BJ (cell line): ENCODE measurements at regions not wholly inside any gene's neighbourhood (a gene's known extent, or its start where the extent isn't known, plus 50 kb on each side); places are given as distances from the start of the nearest gene placed in this dataset.
A peak's percentile ranks its signal among the peaks of the same experiment; 100 is the strongest.

Experiments used
- CTCF ChIA-PET: fragments of 350-600 bp; formaldehyde crosslinking; extraction: SDS; loops from one replicate; lab custom pipeline; 2021; ENCODE audit warnings: antibody characterized with exemption, inconsistent platforms; lab: Yijun Ruan, JAX
- POLR2A ChIA-PET: fragments of 300-600 bp; sonication (Branson Sonifier 250); formaldehyde crosslinking; extraction: SDS; loops from one replicate; lab custom pipeline; 2021; ENCODE audit warnings: antibody characterized with exemption; lab: Charles Lee
- DNase-seq: peaks from one replicate; pipeline ENCODE4 v3.0.0-alpha.2; 2011; ENCODE audit warnings: low read depth
- H3K27me3 ChIP-seq: 2 replicates; pipeline ENCODE4 v1.6.0; 2011; ENCODE audit warnings: low read length; ENCODE audit not compliant: control insufficient read depth, insufficient read depth
- H3K36me3 ChIP-seq: 2 replicates; pipeline ENCODE4 v1.5.1; 2011; ENCODE audit warnings: low read length; ENCODE audit not compliant: control insufficient read depth, insufficient read depth
- H3K4me3 ChIP-seq: 2 replicates; pipeline ENCODE4 v1.5.1; 2011; ENCODE audit warnings: low read depth, mild to moderate bottlenecking, control low read depth, low read length
- TF ChIP-seq, protein P1 (sequence below): IDR thresholded peaks from 2 replicates; pipeline ENCODE4 v1.5.1; 2011; ENCODE audit warnings: low read depth, mild to moderate bottlenecking, control low read depth, inconsistent platforms, low read length, moderate library complexity; ENCODE audit not compliant: insufficient read depth

DNA sequence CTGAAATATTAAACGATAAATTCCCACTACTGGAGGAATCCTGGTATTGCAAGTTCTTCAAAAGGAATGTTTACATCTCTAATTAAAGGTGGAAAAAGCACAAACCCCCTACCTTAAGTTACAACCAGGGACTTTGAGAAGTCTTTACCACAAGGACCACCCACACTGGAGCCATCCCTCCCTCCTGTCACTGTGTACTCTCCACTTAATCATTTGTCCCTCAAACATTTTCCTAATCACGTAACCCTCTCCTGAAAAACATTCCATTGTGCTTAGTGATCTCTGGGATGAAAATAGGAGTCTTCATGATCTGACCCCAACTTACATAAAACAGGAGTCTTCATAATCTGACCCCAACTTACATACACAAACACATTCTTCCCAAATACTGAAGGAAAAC, 85.7 kb downstream of the SUCLG1 start:
- Histone ChIP-seq H3K27me3 (no peaks in the 10 kb centered on the region), H3K36me3 (no peaks in the 10 kb centered on the region), H3K4me3 (no peak overlapping the region)
- ChIA-PET POLR2A (no interaction called here), CTCF (no interaction called here)
- DNase-seq, result no peak
- TF ChIP-seq, protein P1, sequence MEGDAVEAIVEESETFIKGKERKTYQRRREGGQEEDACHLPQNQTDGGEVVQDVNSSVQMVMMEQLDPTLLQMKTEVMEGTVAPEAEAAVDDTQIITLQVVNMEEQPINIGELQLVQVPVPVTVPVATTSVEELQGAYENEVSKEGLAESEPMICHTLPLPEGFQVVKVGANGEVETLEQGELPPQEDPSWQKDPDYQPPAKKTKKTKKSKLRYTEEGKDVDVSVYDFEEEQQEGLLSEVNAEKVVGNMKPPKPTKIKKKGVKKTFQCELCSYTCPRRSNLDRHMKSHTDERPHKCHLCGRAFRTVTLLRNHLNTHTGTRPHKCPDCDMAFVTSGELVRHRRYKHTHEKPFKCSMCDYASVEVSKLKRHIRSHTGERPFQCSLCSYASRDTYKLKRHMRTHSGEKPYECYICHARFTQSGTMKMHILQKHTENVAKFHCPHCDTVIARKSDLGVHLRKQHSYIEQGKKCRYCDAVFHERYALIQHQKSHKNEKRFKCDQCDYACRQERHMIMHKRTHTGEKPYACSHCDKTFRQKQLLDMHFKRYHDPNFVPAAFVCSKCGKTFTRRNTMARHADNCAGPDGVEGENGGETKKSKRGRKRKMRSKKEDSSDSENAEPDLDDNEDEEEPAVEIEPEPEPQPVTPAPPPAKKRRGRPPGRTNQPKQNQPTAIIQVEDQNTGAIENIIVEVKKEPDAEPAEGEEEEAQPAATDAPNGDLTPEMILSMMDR, result no peak

DNA sequence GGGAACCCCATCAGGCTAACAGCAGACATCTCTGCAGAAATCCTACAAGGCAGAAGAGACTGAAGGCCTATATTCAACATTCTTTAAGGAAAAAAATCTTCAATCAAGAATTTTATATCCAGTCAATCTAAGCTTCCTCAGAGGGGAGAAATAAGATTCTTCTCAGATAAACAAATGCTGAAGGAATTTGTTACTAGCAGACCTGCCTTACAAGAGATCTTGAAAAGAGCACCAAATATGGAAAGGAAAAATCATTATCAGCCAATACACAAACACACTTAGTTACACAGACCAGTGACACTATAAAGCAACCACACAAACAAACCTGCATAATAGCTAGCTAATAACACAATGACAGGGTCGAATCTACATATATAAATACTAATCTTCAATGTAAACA, 96.5 kb downstream of the SUCLG1 start:
- ChIA-PET POLR2A (no interaction called here), CTCF (no interaction called here)
- Histone ChIP-seq H3K4me3 (no peak overlapping the region), H3K36me3 (no peaks in the 10 kb centered on the region), H3K27me3 (no peaks in the 10 kb centered on the region)
- TF ChIP-seq, protein P1, result no peak
- no peak for DNase-seq

DNA sequence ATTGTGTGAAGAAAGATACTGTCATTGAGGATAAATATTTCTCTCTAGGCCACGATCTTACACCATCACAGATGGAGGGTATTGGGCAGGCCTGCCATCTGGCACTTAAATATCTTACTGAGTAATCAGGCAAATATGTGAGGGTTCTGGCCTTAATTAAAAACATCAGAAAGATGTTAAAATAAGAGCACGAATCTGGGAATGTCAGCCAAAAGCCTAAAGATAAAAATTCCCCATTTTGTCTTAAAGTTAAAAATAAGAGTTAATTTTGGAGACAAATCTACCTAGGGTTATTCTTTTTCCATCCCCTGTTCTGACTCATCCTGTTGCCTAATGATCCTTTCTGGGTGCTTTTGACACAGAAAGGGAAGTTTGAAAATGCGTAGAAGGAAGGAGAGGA, 121.0 kb downstream of the SUCLG1 start:
- POLR2A ChIA-PET, result no interaction called here
- CTCF ChIA-PET, result no interaction called here
- Histone ChIP-seq H3K4me3 (no peak overlapping the region), H3K36me3 (no peaks in the 10 kb centered on the region), H3K27me3 (no peaks in the 10 kb centered on the region)
- TF ChIP-seq, protein P1, result no peak
- DNase-seq, result peak; percentile 81

DNA sequence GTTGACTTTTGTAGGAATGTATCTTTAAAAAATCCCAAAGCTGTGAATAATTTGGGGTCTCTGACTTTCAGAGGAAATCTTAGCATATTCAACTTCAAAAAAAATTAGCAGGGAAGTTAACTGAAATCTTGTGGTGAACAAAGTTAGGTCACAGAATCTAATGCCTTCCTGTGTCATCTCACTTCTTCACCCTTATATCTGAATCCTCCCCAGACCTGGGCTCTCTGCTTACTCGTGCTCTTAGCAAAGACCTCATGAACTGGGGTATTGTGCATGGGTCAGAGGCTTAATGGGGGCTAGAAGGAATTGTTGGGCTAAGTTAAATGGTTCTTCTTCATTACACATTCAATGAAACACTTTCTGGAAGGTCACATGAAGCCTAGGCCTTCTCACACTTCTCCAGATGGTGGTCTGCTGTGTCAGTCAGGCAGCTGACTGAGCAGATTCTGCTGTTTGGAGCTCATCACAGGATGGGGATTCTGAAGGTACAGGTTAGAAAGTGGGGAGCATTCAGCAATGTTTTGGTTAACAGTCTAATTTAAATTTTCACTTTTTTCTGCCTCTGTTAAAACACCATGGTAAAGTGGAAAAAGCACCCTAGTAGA, 131.3 kb downstream of the SUCLG1 start:
- ChIA-PET CTCF (interaction anchor here (1.6 to 5.3 kb wide), 2 partner anchors 13 to 15 kb away, joined by 3 to 35 read pairs; no protein-coding TSS in a partner anchor), POLR2A (no interaction called here)
- no peak for DNase-seq
- Histone ChIP-seq H3K4me3 (no peak overlapping the region), H3K36me3 (no peaks in the 10 kb centered on the region), H3K27me3 (peaks cover 2% of the 10 kb centered on the region; the same call in 1 of the 2 replicates)
- TF ChIP-seq, protein P1, result no peak

GRCh38 chr2:84326831-84327432, 132.1 kb downstream of the SUCLG1 start:
- ChIA-PET POLR2A (no interaction called here), CTCF (interaction anchor here (5.3 kb wide), 1 partner anchor 12 kb away, joined by 35 read pairs; no protein-coding TSS in a partner anchor)
- no peak for DNase-seq
- Histone ChIP-seq H3K4me3 (no peak overlapping the region), H3K27me3 (peaks cover 2% of the 10 kb centered on the region; the same call in 1 of the 2 replicates), H3K36me3 (no peaks in the 10 kb centered on the region)
- TF ChIP-seq, protein P1, result no peak
